OCI-LY1 (cell line): ENCODE measurements at regions not wholly inside any gene's neighbourhood (a gene's known extent, or its start where the extent isn't known, plus 50 kb on each side); places are given as distances from the start of the nearest gene placed in this dataset.

Experiments used
- H2AFZ ChIP-seq: fragments of 200-600 bp; sonication (generic), shearing (Covaris generic); 2 replicates; pipeline ENCODE4 v1.6.0; 2014; ENCODE audit warnings: antibody characterized with exemption, mild to moderate bottlenecking, low read length
- H3F3A ChIP-seq: fragments of 200-600 bp; sonication (generic), shearing (Covaris generic); 2 replicates; pipeline ENCODE4 v1.6.0; 2014; ENCODE audit warnings: mild to moderate bottlenecking, antibody characterized with exemption, low read length, moderate library complexity; ENCODE audit not compliant: insufficient read depth
- H3K27ac ChIP-seq: fragments of 200-600 bp; sonication (generic); 2 replicates; pipeline ENCODE4 v1.5.1; 2014; ENCODE audit warnings: low read length, mixed run types, mild to moderate bottlenecking, low read depth; ENCODE audit not compliant: poor library complexity, severe bottlenecking
- H3K27me3 ChIP-seq: fragments of 200-600 bp; sonication (generic); 2 replicates; pipeline ENCODE4 v1.6.0; 2014; ENCODE audit warnings: antibody characterized with exemption, mild to moderate bottlenecking, low read length, moderate library complexity; ENCODE audit not compliant: insufficient read depth
- H3K36me3 ChIP-seq: fragments of 200-600 bp; sonication (generic); 2 replicates; pipeline ENCODE4 v1.6.1; 2014; ENCODE audit warnings: mild to moderate bottlenecking, antibody characterized with exemption, low read length, moderate library complexity, mixed read lengths; ENCODE audit not compliant: insufficient read depth
- H3K4me1 ChIP-seq: fragments of 200-600 bp; sonication (generic); 2 replicates; pipeline ENCODE4 v1.5.1; 2014; ENCODE audit warnings: mild to moderate bottlenecking, low read length, moderate library complexity; ENCODE audit not compliant: insufficient read depth, severe bottlenecking
- H3K4me2 ChIP-seq: fragments of 200-600 bp; sonication (generic), shearing (Covaris generic); 2 replicates; pipeline ENCODE4 v1.6.1; 2014; ENCODE audit warnings: low read length
- H3K4me3 ChIP-seq: fragments of 200-600 bp; sonication (generic); 2 replicates; pipeline ENCODE4 v1.5.1; 2014; ENCODE audit warnings: low read length, low read depth, mild to moderate bottlenecking, mixed read lengths; ENCODE audit not compliant: poor library complexity, severe bottlenecking
- H3K79me2 ChIP-seq: fragments of 200-600 bp; shearing (Covaris generic); 2 replicates; pipeline ENCODE4 v1.6.1; 2016; ENCODE audit warnings: mixed run types, low read length, mixed read lengths; ENCODE audit not compliant: insufficient read depth
- H3K9ac ChIP-seq: fragments of 200-600 bp; sonication (generic), shearing (Covaris generic); 2 replicates; pipeline ENCODE4 v1.6.1; 2014; ENCODE audit warnings: mild to moderate bottlenecking, low read length, mixed read lengths
- H3K9me2 ChIP-seq: fragments of 200-600 bp; sonication (generic), shearing (Covaris generic); 2 replicates; pipeline ENCODE4 v1.6.1; 2014; ENCODE audit warnings: low read depth, mild to moderate bottlenecking, low read length, mixed read lengths
- H3K9me3 ChIP-seq: fragments of 200-600 bp; shearing (Covaris generic); 2 replicates; pipeline ENCODE4 v1.6.1; 2014; ENCODE audit warnings: low read length, mixed read lengths
- H4K20me1 ChIP-seq: fragments of 200-600 bp; sonication (generic), shearing (Covaris generic); 2 replicates; pipeline ENCODE4 v1.6.0; 2016; ENCODE audit warnings: mild to moderate bottlenecking, low read length; ENCODE audit not compliant: insufficient read depth
- CTCF ChIP-seq: fragments of 200-600 bp; sonication (generic), shearing (Covaris generic); IDR thresholded peaks from 2 replicates; pipeline ENCODE4 v1.5.1; 2017; ENCODE audit warnings: mild to moderate bottlenecking, antibody characterized with exemption, low read length, moderate library complexity, mixed read lengths
- EZH2 ChIP-seq: fragments of 200-600 bp; sonication (generic), shearing (Covaris generic); IDR thresholded peaks from 2 replicates; pipeline ENCODE4 v1.8.0; 2017; ENCODE audit warnings: borderline replicate concordance, mixed run types, mild to moderate bottlenecking, antibody characterized with exemption, low read length, moderate library complexity, mixed read lengths

DNA sequence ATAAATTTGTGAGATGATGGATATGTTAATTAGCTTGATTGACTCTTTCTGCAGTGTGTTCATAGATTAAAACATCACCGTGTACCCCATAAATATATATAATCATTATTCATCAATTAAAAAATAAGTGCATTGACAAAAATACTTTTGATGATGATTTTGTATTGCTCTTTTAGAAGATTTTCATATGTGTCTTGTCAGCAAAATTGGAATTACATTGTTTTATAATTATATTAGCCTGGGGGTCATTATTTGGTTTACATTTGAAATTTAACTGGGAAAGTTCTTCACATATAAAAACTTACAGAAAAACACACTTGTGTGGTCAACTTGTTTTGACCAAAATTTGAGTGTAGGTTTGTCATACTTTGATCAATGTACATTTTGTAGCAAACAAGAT lies 614.6 kb upstream of the ITGA1 start:
- Histone ChIP-seq H3K4me2 (no peak overlapping the region), H3K27ac (no peak overlapping the region), H2AFZ (no peak overlapping the region), H3K27me3 (no peaks in the 10 kb centered on the region), H3K36me3 (no peaks in the 10 kb centered on the region), H3K9me3 (no peaks in the 10 kb centered on the region), H3K4me1 (no peaks in the 10 kb centered on the region), H3K79me2 (no peaks in the 10 kb centered on the region), H3K9ac (no peak overlapping the region), H3K4me3 (no peak overlapping the region), H4K20me1 (no peaks in the 10 kb centered on the region), H3F3A (no peaks in the 10 kb centered on the region), H3K9me2 (no peaks in the 10 kb centered on the region)
- TF ChIP-seq CTCF (no peak), EZH2 (no peak)

DNA sequence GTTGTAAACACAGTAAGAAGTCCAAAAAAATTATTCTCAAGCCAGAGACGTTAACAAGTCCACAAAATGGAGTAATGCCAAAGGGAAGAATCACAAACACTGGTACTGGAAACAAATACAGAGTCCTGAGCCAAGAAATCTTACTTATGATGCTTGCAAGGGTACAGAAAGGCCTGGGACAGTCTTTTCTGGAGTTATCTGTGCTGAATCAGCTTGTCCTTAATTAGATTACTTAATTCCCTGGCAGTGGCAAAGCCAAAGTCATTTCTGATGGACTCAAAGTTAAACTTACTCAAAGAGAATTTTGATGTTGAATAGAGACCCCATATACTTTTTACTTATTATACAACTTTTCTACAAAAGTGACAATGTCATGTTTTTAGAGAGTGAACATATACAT lies 610.5 kb upstream of the ITGA1 start:
- Histone ChIP-seq H3K27me3 (no peaks in the 10 kb centered on the region), H2AFZ (no peak overlapping the region), H3K4me2 (no peak overlapping the region), H3K4me1 (no peaks in the 10 kb centered on the region), H3K36me3 (no peaks in the 10 kb centered on the region), H3K79me2 (no peaks in the 10 kb centered on the region), H3K9me3 (no peaks in the 10 kb centered on the region), H3K4me3 (no peak overlapping the region), H4K20me1 (no peaks in the 10 kb centered on the region), H3K9me2 (no peaks in the 10 kb centered on the region), H3K9ac (no peak overlapping the region), H3F3A (no peaks in the 10 kb centered on the region), H3K27ac (no peak overlapping the region)
- TF ChIP-seq CTCF (no peak), EZH2 (no peak)

DNA sequence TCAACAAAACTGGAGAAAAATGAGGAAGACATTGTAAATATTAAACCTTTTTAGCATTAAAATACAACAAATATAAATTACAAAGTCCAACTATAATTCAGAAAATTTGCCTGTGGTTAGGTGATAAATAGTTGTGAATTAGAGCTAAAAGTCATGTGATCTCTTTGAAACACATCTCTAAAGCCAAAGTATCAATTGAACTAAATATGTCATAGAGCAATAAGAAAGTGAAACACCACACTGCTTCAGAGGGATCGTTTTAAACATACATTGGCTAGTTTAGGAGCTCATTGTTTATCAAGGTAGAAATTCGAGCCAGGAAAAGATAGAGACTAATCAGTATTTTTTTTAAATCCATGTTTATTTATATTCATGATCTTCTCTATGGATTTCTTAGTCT lies 606.3 kb upstream of the ITGA1 start:
- Histone ChIP-seq H3K27me3 (no peaks in the 10 kb centered on the region), H2AFZ (no peak overlapping the region), H3K9ac (no peak overlapping the region), H3K36me3 (no peaks in the 10 kb centered on the region), H3K27ac (no peak overlapping the region), H3K79me2 (no peaks in the 10 kb centered on the region), H3K9me2 (no peaks in the 10 kb centered on the region), H4K20me1 (no peaks in the 10 kb centered on the region), H3K4me3 (no peak overlapping the region), H3K9me3 (no peaks in the 10 kb centered on the region), H3K4me2 (no peak overlapping the region), H3K4me1 (no peaks in the 10 kb centered on the region), H3F3A (no peaks in the 10 kb centered on the region)
- TF ChIP-seq CTCF (no peak), EZH2 (no peak)
